NCI-H526 treated with DMSO at 0.1 percent for 48 hours (cell line): ENCODE measurements at regions not wholly inside any gene's neighbourhood (a gene's known extent, or its start where the extent isn't known, plus 50 kb on each side); places are given as distances from the start of the nearest gene placed in this dataset.
A peak's percentile ranks its signal among the peaks of the same experiment; 100 is the strongest.
"Not testable (repeated sequence)": the region's sequence is repeated elsewhere in the genome, so short reads cannot be mapped to it uniquely, and the experiment has no call there.

Source experiments
- DNase-seq: peaks from one replicate; lab custom pipeline; 2025; lab: John Stamatoyannopoulos, UW

DNA sequence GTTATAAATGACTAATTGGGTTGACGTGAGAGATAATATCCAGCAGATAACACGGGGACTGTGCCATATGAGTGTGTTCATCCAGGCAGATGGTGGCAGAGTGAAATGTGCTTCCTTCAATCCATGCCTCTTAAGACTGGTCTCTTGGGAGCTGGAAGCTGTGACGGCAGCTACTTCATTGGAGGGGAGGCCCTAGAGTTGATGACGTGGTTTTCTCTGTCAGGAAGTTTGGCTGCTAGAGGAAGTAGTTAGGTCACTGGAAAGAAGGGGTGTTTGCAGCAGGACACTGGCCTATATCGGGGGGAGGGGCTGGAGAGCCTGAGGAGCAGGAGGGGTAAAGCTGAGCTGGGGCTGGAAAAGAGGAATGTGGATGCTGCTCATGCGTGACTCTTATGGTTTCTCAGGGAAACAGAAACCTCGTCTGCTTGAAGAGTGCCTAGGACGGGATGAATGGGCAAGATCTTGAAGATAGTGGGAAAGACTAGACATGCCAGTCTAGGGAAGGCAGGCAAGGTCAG lies 3051.6 kb downstream of the RPIA start:
- not testable (repeated sequence) for DNase-seq

DNA sequence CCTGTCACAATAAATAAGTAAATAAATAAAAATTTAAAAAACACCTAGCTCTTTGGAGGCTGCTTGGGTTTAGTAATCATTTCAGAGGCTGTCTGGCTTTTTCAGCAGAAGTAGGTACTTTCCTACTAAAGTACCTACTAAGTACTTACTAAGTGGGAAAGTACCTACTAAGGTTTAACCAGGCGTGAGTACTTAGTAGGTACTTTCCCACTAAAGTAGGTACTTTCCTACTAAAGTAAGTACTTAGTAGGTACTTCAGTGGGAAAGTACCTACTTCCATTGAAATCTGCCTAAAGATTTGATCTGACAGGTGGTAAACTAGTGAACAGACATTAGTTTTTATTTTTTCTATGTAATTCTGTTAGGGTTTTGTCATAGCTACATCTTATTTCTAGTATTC lies 3052.4 kb downstream of the RPIA start:
- not testable (repeated sequence) for DNase-seq

DNA sequence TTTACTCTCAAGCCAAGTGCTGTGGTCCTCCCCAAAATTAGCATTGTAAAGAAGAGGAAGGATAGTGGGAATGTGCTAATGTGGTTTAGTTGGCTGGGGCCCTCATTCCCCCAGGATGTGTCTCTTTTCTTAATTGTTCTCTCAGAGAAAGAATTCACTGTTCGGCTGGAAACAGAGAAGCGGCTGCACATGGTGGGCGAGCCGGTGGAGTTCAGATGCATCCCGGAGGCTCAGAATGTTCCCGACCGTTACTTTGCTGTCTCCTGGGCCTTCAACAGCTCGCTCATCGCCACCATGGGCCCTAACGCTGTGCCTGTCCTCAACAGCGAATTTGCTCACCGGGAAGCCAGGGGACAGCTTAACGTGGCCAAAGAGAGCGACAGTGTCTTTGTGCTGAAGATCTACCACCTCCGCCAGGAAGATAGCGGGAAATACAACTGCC lies 3053.2 kb downstream of the RPIA start:
- not testable (repeated sequence) for DNase-seq

DNA sequence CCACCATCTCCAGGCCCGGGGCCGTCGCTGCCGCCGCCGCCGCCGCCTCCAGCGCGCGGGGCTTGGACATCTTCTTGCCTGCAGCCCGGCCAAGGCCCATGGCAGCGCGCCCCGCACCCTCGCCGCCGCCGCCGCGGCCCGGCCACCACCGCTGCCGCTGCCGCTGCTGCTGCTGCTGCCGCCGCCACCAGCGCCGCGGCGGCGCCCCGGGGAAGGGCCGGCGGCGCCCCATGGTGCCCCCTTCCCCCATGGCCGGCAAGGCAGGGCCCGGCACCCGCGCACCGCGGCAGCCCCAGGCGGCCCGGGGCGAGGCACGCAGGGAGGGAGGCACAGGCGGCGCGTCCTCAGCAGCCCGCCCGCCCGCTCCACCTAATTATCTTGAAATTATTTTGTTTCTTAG lies 3057.4 kb downstream of the RPIA start:
- DNase-seq: no peak

DNA sequence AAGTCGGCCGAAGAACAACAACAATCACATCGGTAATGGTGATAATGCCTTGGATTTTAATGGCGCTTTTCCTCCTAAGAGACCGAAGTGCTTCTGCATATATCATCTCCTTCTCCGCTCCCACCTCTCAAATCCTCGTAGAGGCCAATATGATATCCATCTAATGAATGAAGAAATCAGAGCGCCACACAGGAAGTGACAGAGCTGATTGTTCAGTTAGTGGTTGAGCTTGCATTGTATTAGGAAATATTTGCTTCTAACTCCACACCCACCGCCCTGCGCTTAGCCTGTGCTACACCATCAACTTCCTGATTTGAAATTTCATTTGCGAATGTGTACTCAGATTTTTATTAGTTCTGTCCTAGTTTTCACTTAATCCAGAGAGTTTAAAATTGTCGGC lies 3058.2 kb downstream of the RPIA start:
- DNase-seq: not testable (repeated sequence)

DNA sequence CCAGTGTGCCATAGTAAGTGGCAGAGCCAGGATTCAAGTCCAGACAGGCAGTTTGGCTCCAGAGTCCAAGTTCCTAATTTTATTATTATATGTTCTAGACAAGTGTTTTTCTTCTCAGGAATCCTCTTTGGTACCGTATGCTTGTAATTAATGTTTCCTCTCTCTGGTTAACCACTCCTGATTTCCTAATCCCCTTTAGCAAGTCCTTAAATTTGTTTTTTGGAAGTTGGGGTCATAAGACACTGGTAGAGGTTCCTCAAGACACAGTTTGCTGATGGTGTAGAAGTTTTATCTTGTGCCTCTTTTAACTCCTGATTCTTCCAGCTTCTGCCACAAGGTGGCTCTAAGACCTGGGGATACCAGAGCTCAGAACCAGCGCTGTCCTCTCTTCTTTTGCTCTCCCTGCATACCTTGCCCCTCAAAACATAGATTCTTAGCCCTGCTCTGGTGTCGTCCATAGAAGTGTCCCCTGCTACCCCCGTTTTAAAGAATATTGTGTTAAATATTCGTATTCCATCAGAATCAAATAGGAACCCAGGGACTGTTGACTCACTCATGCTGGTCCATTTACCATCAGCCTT lies 3068.0 kb downstream of the RPIA start:
- not testable (repeated sequence) for DNase-seq

DNA sequence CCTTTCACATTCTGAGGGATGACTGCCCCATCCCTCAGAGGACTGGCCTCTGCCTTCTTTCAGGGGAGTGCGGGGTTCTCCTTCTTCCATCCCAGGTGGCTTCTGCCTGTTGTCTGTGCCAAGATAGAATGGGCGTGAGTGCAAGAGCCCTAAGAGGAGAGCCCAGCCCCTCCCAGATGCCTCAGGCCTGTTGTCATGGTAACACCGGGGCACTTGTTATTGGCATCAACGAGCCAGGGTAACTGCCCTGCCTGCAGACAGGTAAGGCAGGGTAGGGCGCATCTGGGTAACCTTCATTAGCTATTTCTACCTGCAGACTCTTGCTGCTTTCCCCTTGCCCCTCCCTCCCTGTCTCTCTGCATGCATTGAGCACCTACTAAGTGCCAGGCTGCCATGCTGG lies 3069.2 kb downstream of the RPIA start:
- DNase-seq: not testable (repeated sequence)

DNA sequence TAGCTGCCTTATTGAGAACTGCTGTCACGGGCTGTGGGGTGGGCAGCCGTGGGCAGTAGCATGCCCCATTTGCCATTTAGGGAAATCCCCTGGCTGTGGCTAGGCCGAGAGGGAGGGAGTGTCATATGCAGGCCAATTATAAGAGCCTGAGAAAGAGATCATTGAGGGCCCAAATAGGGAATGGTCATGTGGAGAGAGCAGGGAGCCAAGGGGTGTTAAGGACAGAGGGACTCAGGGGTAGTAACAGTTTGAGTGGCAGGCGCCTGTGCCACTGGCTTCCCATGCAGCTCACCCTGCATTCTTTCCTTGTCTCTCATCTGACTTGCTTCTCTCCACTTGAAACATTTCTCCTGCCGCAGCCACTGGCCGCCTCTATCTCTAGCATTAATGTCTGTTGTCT lies 3070.8 kb downstream of the RPIA start:
- not testable (repeated sequence) for DNase-seq

DNA sequence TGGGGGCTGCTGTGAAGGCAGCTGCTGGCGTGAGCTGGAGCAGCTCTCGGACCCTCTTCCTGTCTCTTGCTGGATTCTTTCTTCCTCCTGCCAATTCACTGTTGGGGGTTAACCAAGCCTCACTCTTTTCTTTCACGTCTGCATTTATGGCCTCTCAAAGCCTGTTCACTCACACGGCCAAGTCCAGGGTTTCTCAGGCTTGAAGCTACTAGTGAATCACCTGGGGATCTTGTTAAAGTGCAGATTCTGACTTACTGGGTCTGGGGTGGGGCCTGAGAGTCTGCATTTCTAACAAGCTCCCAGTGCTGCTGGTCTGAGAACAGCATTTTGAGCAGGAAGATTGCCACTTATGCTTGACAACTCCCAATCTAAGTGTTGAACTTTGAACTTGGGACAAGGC lies 3072.2 kb downstream of the RPIA start:
- not testable (repeated sequence) for DNase-seq

DNA sequence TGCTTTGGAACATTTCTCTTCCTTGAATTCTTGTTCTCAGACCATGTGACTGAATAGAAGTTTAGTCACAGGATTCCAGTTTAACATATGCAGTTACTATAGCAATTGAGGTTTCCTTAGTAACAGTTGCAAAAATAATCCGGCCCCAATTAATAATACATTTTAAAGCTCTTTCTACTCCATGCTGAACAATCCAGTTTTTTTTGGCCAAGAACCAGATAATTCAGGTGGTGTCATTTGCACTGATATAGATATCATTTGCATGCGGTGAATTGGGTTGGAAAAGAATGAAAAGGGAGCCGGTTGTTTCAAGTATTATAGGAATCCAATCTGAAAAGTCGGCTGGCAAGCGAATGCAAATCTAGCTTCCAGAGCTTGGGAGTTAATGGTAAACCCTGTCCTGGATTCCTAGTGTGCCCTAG lies 3073.1 kb downstream of the RPIA start:
- DNase-seq: peak; percentile 35

DNA sequence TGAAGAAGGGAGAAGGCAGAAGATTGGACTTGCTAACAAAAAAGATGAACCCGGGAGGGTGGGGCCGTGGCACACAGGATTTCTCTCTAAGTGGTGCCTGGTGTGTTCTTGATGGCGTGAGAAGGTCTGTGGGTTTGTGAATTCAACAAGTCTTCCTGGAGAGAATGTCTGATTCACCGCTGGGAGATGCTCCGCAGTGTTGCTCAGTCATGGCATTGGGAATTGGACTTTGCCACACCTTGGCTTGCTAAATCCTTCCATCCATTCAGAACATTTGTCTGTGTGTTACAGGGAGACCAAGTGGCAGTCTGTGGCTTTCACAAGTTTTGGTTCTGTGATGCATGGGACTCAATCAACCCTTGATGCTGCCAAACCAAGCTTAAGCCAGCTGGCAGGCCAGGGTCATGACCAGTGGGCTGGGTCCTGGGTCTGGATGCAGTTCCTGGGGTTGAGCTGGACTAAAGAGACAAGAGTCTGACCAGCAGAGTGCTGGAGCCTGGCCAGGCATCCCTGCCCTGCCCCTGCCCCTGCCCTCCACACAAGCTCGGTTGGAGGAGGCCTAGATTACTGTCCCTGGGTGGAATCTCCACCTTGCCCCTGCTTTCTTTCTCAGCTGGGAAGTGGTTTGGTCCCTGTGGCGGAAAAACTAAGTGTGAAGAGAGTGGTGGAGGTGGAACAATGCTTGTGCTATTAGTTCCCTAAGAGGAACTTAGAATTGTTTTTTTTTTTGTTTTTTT lies 3073.7 kb downstream of the RPIA start:
- DNase-seq: not testable (repeated sequence)

DNA sequence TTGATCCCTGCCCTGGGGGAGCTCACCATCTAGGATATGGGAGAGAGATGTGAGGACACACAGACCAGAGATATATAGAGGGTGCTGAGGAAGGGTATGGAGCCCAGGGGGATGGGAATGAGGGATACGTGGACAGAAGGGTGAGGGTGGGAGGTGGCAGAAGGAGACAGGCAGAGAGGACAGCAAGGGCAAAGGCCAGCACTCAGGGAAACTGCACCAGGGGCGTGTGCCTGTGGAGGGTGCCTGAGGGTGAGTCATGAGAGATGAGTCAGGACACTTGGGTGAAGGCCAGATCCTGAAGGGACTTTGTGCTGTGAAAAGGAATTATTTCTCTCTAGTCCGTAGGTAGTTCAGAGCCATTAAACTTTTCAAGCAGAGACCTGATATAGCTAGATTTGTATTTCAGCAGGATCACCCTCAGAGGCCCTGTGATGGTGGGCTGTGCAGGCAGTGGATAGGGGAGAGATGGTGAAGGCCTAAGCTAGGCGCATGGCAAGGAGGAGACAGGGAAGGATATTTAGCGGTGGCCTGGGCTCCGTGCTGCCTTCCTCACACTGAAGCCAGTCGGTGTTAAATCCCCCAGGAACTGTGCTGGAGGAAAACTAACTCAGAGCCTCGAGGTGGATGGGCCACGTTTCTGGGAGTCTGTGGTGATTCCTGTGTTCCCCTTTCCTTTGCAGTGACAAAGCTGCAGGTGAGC lies 3075.0 kb downstream of the RPIA start:
- not testable (repeated sequence) for DNase-seq

DNA sequence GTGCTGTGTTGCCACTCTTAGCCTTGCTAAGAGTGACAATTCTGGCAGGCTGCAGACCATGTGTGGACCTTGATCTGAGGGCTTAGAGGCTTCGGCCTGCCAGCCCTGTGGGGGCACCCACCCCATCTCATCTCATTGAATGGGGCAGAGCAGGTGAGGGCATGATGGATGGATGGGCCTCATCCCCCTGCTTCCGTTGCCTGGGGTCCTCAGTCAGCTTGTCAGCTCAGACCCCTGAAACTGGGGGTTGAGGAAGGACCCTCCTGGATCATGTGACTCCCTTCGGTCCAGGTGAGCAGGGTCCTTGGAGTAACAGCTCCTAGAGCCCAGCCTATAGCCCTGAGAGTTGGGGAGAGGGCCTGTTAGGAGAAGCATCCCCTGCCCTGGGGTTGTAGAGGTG lies 3076.8 kb downstream of the RPIA start:
- not testable (repeated sequence) for DNase-seq

DNA sequence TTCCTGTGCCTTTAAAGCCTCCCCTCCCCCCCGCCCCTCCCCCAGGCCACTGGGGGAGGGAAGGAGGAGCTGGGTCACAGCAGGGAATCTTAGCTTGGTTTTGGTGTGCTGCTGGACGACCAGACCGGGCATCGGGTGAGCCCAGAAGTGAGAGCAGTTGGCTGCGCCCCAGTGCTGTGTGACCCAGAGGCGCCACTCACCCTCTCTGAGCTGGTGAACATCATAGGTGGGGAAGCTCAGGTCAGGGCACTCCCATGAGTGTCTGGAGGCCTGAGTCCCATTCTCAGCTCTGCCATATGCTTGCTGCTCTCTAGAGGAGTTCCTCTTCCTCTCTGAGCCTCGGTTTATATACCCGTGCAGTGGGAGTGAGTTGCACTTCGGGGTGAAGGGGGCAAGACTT lies 3077.5 kb downstream of the RPIA start:
- DNase-seq: not testable (repeated sequence)

DNA sequence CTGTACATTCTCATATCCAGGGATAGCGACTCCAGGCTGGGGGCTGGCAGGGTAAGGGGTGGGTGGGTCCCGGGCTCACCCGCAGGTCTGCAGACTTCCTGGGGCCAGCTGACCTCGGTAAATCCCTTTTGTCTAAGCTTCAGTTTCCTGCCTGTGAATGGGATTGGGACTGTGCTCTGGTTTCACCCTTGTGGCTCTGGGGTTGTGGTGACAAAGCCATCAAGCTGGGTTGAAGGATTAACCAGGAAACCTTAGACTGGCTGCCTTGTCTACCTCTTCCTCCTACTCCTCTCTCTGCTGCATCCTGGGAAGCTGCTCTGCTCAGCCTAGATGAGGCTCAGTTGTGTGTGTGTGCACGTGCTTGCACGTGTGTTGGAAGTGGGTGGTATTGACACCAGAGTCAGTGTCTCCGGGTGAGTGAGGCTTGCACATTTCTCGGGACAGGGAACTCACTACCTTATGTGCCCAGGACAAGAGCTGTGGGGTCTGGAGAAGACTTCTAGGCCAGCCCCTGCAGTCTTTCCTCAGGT lies 3078.6 kb downstream of the RPIA start:
- DNase-seq: not testable (repeated sequence)

DNA sequence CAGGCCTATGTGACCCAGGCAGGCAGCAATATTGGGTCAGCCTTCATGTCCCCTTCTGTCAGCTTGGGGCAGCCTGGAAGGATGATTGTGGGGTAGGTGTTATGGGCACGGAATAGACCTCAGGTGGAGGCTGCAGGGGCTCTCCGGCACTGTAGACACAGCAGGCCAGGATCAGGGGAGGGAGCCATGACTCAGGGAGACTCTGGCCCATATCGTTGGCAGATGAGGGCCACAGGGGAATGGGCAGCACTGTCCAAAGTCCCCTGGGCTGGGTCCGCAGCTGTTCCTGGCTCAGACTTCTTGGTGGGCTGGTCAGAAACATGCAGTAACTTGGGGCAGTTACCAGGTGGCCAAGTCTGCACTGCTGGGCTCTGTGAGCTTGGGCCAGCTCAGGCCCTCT lies 3080.1 kb downstream of the RPIA start:
- DNase-seq: not testable (repeated sequence)

DNA sequence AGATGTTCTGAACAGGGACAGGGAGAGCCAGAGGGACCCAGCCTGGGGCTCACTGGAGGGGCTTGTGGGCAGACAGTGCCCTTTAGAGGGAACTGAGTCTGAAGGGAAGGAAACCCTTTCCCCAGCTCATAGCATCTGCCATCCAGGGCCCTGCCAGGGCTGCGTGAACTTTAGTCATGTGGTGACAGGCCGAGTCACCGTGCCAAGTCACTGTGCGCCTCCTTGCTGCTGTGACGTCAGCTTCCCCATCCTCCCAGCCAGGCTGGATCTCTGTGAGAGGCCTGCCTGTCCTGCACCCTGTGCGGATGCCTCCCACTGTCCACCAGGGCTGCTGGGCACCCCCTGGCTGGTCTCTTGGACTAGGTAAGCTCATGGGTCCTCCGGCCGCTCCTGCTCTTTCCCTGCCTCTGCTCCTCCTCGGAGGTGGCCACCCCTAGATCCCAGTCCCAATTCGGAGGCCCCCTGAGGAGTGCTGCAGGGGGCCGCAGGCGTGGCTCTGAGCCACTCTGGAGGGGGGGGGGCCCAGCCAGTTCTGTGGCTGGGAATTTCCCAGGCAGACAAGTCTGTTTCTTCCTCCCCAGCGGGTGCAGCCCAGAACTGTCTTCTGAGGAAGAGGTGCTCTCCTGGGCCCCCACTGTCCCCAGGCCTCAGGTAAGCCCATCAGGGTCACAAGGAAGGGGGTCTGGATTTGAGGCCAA lies 3080.9 kb downstream of the RPIA start:
- not testable (repeated sequence) for DNase-seq

DNA sequence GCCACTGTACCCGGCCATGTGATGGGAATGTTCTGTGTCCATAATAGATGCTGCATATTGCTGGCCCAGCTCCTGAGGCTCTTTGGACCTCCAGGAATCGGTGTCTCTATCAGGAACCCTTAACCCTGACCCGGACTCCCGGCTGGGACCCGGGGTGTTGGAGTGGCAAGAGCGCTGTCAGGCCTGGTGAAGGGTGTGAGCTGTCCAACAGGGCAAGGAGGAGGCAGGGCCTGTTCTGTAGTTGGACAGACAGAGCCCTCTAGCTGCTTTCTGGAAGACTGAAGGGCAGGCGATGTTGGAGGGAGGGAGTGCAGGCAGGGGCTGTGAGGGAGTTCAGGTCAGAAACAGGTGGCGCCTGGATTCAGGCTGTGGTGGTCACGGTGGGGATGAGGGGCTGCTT lies 3082.3 kb downstream of the RPIA start:
- not testable (repeated sequence) for DNase-seq

DNA sequence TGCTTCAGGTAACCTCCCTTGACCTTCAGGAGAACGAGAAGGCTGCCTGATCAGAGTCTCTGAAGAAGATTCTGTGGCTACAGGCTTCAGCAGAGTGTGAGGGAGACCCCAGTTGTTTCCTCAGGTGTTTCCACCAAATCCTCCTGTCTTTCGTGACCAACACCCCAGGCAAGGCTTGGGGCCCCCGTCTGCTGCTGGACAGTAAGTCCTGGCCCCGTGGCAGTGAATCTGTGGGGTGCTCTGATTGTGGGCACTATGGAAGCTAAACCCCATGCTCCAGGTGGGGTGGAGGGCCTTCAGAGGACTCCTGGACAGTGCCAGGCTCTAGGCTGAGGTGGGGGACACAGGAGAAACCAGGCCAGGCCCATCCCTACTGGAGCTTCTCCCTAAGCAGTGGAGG lies 3083.7 kb downstream of the RPIA start:
- DNase-seq: not testable (repeated sequence)

DNA sequence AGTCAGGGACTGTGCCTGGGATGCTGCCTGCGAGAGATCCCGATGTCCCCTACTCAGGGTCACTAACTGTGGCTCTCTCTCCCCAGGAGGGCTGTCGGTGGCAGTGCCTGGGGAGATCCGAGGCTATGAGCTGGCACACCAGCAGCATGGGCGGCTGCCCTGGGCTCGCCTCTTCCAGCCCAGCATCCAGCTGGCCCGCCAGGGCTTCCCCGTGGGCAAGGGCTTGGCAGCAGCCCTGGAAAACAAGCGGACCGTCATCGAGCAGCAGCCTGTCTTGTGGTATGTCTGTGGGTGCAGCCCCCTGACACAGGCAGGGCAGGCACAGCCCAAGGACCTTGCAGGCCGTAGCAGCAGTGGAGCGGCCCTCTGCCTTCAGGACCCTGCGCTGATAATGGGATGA lies 3088.9 kb downstream of the RPIA start:
- not testable (repeated sequence) for DNase-seq

DNA sequence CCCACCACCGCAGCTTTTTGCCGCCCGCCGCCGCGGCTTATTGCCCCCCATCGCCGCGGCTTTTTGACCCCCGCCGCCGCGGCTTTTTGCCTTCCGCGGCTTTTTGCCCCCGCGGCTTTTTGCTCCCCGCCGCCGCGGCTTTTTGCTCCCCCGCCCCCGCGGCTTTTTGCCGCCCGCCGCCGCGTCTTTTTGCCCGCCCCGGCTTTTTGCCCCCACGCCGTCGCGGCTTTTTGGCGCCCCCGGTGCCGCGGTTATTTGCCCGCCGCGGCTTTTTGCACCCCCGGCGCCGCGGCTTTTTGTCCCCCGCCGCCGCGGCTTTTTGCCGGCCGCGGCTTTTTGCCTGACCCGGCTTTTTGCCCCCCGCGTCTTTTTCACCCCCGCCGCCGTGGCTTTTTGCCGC lies 3061.8 kb upstream of the TEKT4 start:
- not testable (repeated sequence) for DNase-seq
